Caco-2 (cell line): ENCODE measurements at regions not wholly inside any gene's neighbourhood (a gene's known extent, or its start where the extent isn't known, plus 50 kb on each side); places are given as distances from the start of the nearest gene placed in this dataset.

Experiments used
- BruUV-seq: library from RNA; stranded (reverse); fragments of 400-500 nt; replicated peaks from 2 replicates; lab custom pipeline; 2021; lab: Mats Ljungman, UMichigan
- CTCF ChIA-PET: fragments of 300-600 bp; sonication (Branson Sonifier 250); formaldehyde crosslinking; loops from one replicate; lab custom pipeline; 2022; ENCODE audit warnings: antibody characterized with exemption; lab: Charles Lee
- POLR2A ChIA-PET: fragments of 300-600 bp; sonication (Branson Sonifier 250); formaldehyde crosslinking; loops from one replicate; lab custom pipeline; 2022; ENCODE audit warnings: antibody characterized with exemption; lab: Charles Lee
- DNase-seq, 2 experiments: peaks; one replicate each; pipeline versions ENCODE4 v3.0.0 to v3.0.0-alpha.2; 2020 to 2022
- H3K27me3 ChIP-seq: replicated peaks from 2 replicates; pipeline ENCODE4 v1.6.0; 2011; ENCODE audit warnings: low read length; ENCODE audit not compliant: control insufficient read depth, insufficient read depth
- H3K36me3 ChIP-seq: 2 replicates; pipeline ENCODE4 v1.5.1; 2011; ENCODE audit warnings: low read length; ENCODE audit not compliant: control insufficient read depth, insufficient read depth
- H3K4me1 ChIP-seq: fragments of 250-450 bp; sonication (Bioruptor Pico); 2 replicates; pipeline ENCODE4 v1.5.1; 2020; ENCODE audit warnings: mild to moderate bottlenecking
- H3K4me3 ChIP-seq: 2 replicates; pipeline ENCODE4 v1.5.1; 2011; ENCODE audit warnings: low read depth, mild to moderate bottlenecking, control low read depth, low read length
- H3K9me3 ChIP-seq: fragments of 250-450 bp; sonication (Bioruptor Pico); 2 replicates; pipeline ENCODE4 v1.5.1; 2020; ENCODE audit warnings: mild to moderate bottlenecking, moderate library complexity
- H3K27ac Mint-ChIP-seq: one replicate; pipeline ENCODE4 v1.8.0; 2022; ENCODE audit warnings: mixed read lengths; ENCODE audit not compliant: unreplicated experiment
- H3K27me3 Mint-ChIP-seq: one replicate; pipeline ENCODE4 v1.8.0; 2022; ENCODE audit warnings: mixed read lengths; ENCODE audit not compliant: insufficient read depth, unreplicated experiment
- H3K36me3 Mint-ChIP-seq: one replicate; pipeline ENCODE4 v1.8.0; 2022; ENCODE audit warnings: mild to moderate bottlenecking, mixed read lengths; ENCODE audit not compliant: insufficient read depth, unreplicated experiment
- H3K4me1 Mint-ChIP-seq: one replicate; pipeline ENCODE4 v1.8.0; 2022; ENCODE audit warnings: low read depth, mixed read lengths; ENCODE audit not compliant: unreplicated experiment
- H3K4me3 Mint-ChIP-seq: one replicate; pipeline ENCODE4 v1.8.0; 2022; ENCODE audit warnings: mild to moderate bottlenecking, moderate library complexity, mixed read lengths; ENCODE audit not compliant: unreplicated experiment
- H3K9me3 Mint-ChIP-seq: one replicate; pipeline ENCODE4 v1.8.0; 2022; ENCODE audit warnings: mixed read lengths; ENCODE audit not compliant: unreplicated experiment
- CTCF ChIP-seq, 2 experiments: fragments of 200-600 bp in 1 of 2; IDR thresholded peaks; 1 replicate in 1 of 2; 2 replicates in 1 of 2; pipeline versions ENCODE4 v1.5.1 to v1.8.0; 2011 to 2022; ENCODE audit warnings: antibody characterized with exemption in 1 of 2, control low read depth in 1 of 2, inconsistent platforms in 1 of 2, low read depth in 1 of 2, low read length in 1 of 2, mild to moderate bottlenecking in 1 of 2, moderate library complexity in 1 of 2; ENCODE audit not compliant: insufficient read depth in 1 of 2, severe bottlenecking in 1 of 2, unreplicated experiment in 1 of 2
- intact Hi-C: fragments of 100-400 bp; cut with micrococcal nuclease; formaldehyde crosslinking; loops from one replicate; pipeline ENCODE4 v1.10.0; 2022; ENCODE audit not compliant: unreplicated experiment

GRCh38 chr6:17006543-17006942 lies 95.3 kb upstream of the STMND1 start:
- H3K9me3 Mint-ChIP-seq, result peaks cover 10% of the 10 kb centered on the region
- no TSS peak for BruUV-seq

GRCh38 chr6:17004269-17004668 lies 97.6 kb upstream of the STMND1 start:
- H3K27ac Mint-ChIP-seq, result no peak overlapping the region
- Histone ChIP-seq H3K4me1 (no peaks in the 10 kb centered on the region), H3K27me3 (no peaks in the 10 kb centered on the region), H3K36me3 (no peaks in the 10 kb centered on the region), H3K9me3 (no peaks in the 10 kb centered on the region), H3K4me3 (no peak overlapping the region)
- no peaks in the 10 kb centered on the region for H3K36me3 Mint-ChIP-seq
- H3K4me1 Mint-ChIP-seq, result no peaks in the 10 kb centered on the region
- intact Hi-C loops, result no loop called here
- DNase-seq, result no peak
- H3K4me3 Mint-ChIP-seq, result no peak overlapping the region
- H3K9me3 Mint-ChIP-seq, result peaks cover 10% of the 10 kb centered on the region
- POLR2A ChIA-PET, result no interaction called here
- no peak for TF ChIP-seq CTCF (IDR thresholded peaks at IDR 0.05; ENCODE audit: insufficient read depth in 1 of 2, low read depth in 1 of 2, low read length in 1 of 2, severe bottlenecking in 1 of 2, unreplicated experiment in 1 of 2)
- peaks cover 8% of the 10 kb centered on the region for H3K27me3 Mint-ChIP-seq
- CTCF ChIA-PET, result no interaction called here
- no TSS peak for BruUV-seq

More at GRCh38 chr6:17006543-17006942, 95.3 kb upstream of the STMND1 start:
- Mint-ChIP-seq H3K27ac (no peak overlapping the region), H3K36me3 (no peaks in the 10 kb centered on the region), H3K4me1 (no peaks in the 10 kb centered on the region), H3K4me3 (no peak overlapping the region), H3K27me3 (peaks cover 6% of the 10 kb centered on the region)
- CTCF ChIA-PET, result no interaction called here
- Histone ChIP-seq H3K36me3 (no peaks in the 10 kb centered on the region), H3K9me3 (no peaks in the 10 kb centered on the region), H3K27me3 (no peaks in the 10 kb centered on the region), H3K4me1 (no peaks in the 10 kb centered on the region), H3K4me3 (no peak overlapping the region)
- intact Hi-C loops, result no loop called here
- POLR2A ChIA-PET, result no interaction called here
- TF ChIP-seq CTCF (IDR thresholded peaks at IDR 0.05; ENCODE audit: insufficient read depth in 1 of 2, low read depth in 1 of 2, low read length in 1 of 2, severe bottlenecking in 1 of 2, unreplicated experiment in 1 of 2), result no peak
- no peak for DNase-seq

- DNase-seq, result no peak
- intact Hi-C loops, result no loop called here
- H3K36me3 ChIP-seq, result no peaks in the 10 kb centered on the region
- Mint-ChIP-seq H3K27me3 (peaks cover 18% of the 10 kb centered on the region), H3K4me3 (no peak overlapping the region), H3K27ac (no peak overlapping the region), H3K36me3 (no peaks in the 10 kb centered on the region), H3K9me3 (no peaks in the 10 kb centered on the region), H3K4me1 (no peaks in the 10 kb centered on the region)
- H3K27me3 ChIP-seq, result no peaks in the 10 kb centered on the region
- no peak overlapping the region for H3K4me3 ChIP-seq
- no peak for TF ChIP-seq CTCF (IDR thresholded peaks at IDR 0.05; ENCODE audit: insufficient read depth in 1 of 2, low read depth in 1 of 2, low read length in 1 of 2, severe bottlenecking in 1 of 2, unreplicated experiment in 1 of 2)
- no TSS peak for BruUV-seq
- ChIA-PET CTCF (no interaction called here), POLR2A (no interaction called here)
- no peaks in the 10 kb centered on the region for H3K4me1 ChIP-seq
- no peaks in the 10 kb centered on the region for H3K9me3 ChIP-seq
Measured at GRCh38 chr6:17002123-17002522, 99.7 kb upstream of the STMND1 start.
